GM12875 (cell line): ENCODE measurements at regions not wholly inside any gene's neighbourhood (a gene's known extent, or its start where the extent isn't known, plus 50 kb on each side); places are given as distances from the start of the nearest gene placed in this dataset.

ENCODE experiments used
- H3K4me3 ChIP-seq: one replicate; pipeline ENCODE4 v1.5.1; 2011; ENCODE audit warnings: low read depth, low read length, control low read depth
- TF ChIP-seq, protein P1 (sequence below): IDR thresholded peaks from 2 replicates; pipeline ENCODE4 v1.5.1; 2011; ENCODE audit warnings: low read depth, mild to moderate bottlenecking, control low read depth, inconsistent platforms, low read length, moderate library complexity, borderline replicate concordance; ENCODE audit not compliant: insufficient read depth

DNA sequence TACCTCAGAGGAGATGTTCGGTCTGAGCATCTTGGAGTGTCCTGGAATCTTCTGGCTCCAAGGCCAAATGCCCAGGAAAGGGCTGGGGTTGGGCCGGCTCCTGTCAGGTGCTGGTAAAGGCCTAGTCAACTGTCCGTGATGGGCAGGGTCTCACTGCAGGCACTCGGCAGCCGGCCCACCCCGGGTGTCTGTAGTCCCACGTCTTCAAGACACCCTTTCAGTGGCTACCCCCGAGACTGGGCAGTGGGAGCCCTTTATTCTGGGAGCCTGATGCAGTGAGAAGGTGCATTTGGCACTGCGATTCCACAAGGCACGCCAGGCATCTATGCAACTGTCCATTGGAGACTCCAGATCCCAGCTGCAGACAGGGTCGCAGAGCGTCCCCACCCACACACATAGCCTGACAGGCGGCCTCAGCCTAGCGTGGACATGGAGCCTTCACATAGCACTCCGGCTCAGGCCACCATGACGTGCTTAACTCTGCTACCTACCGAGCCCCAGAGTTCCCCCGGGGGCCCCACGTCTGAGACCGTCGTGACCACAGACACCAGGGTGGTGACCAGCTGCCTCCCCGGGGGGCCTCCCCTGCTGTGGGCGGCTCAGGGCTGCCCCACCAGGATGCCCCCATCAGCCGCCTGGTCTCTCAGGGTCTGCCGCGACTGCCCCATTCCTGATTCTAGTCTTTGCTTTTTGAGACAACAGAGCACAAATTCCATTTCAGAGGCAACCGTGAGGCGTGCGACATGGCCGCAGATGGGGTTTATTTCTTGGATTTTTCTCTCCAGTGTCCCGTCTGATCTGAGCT is 331.8 kb upstream of the SFSWAP start:
- TF ChIP-seq, protein P1, sequence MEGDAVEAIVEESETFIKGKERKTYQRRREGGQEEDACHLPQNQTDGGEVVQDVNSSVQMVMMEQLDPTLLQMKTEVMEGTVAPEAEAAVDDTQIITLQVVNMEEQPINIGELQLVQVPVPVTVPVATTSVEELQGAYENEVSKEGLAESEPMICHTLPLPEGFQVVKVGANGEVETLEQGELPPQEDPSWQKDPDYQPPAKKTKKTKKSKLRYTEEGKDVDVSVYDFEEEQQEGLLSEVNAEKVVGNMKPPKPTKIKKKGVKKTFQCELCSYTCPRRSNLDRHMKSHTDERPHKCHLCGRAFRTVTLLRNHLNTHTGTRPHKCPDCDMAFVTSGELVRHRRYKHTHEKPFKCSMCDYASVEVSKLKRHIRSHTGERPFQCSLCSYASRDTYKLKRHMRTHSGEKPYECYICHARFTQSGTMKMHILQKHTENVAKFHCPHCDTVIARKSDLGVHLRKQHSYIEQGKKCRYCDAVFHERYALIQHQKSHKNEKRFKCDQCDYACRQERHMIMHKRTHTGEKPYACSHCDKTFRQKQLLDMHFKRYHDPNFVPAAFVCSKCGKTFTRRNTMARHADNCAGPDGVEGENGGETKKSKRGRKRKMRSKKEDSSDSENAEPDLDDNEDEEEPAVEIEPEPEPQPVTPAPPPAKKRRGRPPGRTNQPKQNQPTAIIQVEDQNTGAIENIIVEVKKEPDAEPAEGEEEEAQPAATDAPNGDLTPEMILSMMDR: no peak
- H3K4me3 ChIP-seq: no peak overlapping the region

DNA sequence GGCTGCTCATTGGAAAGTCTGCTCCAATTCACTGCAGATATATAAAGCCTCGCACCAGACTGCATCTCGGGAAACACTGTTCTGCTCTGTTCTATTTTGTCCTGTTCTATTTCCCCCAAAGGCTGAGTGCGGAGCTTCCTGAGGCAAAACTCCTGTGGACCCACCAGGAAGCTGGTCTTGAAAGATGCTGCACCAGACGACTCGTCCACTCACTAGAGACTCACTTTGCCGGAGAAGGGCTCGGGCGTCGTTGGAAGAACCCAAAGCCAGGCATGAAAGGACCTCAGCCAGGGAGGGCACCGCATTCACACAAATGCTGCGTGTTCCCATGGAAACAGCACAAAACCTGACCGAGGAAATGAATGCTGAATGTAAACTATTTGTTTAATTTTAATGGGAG is 331.2 kb upstream of the SFSWAP start:
- TF ChIP-seq, protein P1: no peak
- H3K4me3 ChIP-seq: no peak overlapping the region

DNA sequence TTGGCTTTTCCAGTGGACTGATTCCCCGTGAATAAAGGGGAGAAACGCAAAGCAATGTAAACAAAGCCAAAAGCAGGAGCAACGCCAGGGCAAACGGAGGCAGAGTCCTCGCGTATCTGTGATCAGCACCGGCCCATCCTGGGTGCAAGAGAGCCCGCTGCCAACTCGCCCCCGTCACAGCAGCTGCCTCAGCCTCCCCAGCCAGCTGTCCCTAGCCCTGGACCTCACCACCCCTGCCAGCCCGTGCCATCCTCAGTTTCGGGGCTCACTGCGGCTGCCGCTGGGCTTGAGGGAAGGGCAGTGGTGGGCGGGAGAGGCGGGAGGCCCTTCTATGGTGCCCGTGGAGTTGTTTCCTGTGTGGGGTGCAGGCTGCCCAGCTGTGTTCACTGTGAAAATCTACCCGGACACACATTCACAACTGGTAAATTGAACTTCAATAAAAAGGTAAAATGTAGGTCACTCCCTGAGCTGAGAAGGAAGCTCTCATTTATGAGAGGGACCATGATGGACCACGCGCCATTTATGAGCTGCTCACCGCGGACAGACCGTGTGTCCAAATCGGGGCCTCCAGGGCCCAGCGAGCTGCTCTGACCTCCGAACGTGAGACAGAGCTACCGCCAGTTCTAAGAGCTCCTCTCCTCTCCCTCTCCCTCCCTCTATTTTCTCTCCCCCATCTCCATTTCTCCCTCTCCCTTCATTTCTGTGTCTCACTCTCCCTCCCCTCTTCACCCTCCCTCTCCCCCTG is 330.5 kb upstream of the SFSWAP start:
- TF ChIP-seq, protein P1: no peak

DNA sequence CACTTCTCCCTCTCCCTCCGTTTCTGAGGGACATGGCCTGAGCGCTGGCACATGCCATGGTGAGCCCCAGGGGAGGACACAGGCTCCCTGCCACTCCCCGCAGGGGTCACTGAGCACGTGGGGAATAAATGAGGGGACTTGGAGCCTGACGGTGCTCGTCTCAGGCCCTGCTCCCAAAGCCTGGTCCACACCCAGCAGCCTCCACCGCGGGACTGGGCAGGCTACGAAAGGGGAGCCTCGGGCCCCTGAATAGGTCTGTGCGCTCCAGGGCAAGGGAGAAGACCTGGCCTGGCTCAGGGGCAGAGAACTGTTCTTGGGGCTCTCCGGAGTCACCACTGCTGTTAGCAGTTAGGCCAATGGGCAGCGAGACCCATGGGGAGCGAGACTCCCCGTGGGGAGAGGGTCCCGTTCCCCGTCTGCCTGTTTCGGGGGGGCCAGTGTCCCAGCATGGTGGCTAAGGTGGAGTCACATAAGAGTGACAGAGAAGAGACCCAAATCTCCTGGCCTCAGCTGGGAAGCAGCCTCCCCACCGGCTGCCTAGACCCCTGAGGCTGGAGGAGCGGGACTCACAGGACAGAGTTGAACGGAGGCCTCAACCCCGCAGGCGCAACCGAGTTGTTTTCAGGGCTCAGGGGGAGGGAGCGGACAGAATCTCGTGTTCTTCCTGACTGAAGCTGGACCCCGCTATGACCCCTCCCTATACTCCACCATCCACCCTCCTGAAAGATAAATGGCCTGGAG is 329.8 kb upstream of the SFSWAP start:
- TF ChIP-seq, protein P1: no peak
- H3K4me3 ChIP-seq: no peak overlapping the region

More for the DNA sequence above, 330.5 kb upstream of the SFSWAP start:
- H3K4me3 ChIP-seq: no peak overlapping the region

DNA sequence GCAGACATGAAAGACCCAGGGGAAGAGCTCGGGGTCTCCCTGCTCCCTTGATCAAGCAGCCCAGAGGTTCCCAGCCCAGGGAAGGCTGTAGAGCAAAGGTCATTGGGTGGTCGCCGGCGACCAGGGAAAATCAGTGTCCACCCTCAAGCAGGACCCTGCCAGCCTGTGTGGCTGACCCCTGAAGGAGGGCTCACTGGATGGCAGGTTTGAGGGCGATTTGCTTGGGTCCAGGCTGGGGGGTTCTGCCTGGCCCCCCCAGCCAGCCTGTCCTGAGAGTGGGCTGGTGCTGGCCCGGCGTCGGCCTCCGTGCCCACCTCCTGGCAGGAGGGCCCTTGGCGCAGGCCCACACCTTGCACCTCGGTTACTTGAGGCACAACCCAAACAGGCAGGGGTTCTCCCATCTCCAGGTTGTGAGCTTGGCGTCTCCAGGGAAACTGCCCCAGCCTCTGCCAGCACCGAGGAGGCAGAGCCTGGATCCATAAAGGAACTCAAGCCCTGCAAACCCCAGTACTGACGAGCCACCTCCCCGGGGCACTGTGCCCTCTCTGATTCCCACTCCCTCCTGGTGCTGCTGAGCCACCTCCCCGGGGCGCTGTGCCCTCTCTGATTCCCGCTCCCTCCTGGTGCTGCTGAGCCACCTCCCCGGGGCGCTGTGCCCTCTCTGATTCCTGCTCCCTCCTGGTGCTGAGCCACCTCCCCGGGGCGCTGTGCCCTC is 329.0 kb upstream of the SFSWAP start:
- TF ChIP-seq, protein P1: no peak
- H3K4me3 ChIP-seq: no peak overlapping the region

DNA sequence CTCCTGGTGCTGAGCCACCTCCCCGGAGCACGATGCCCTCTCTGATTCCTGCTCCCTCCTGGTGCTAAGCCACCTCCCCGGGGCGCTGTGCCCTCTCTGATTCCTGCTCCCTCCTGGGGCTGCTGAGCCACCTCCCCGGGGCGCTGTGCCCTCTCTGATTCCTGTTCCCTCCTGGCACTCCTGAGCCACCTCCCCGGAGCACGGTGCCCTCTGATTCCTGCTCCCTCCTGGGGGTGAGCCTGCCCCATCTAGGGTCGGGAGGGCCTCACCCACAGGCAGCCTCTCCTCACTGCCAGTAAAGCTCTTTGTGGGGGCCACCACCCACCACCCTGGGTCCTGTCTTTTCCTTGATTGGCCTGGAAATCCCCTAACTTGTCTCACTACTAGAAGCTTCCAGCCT is 327.6 kb upstream of the SFSWAP start:
- no peak overlapping the region for H3K4me3 ChIP-seq
- TF ChIP-seq, protein P1: no peak
